HG02840 (cell line): ENCODE measurements at regions not wholly inside any gene's neighbourhood (a gene's known extent, or its start where the extent isn't known, plus 50 kb on each side); places are given as distances from the start of the nearest gene placed in this dataset.
"Not testable (repeated sequence)": the region's sequence is repeated elsewhere in the genome, so short reads cannot be mapped to it uniquely, and the experiment has no call there.

Experiments
- ATAC-seq: cut with Tn5 transposase; IDR thresholded peaks from one replicate; pipeline ENCODE4 v1.9.1; 2021; ENCODE audit warnings: mild to moderate bottlenecking, moderate library complexity, moderate number of reproducible peaks; ENCODE audit not compliant: unreplicated experiment, low FRiP score

DNA sequence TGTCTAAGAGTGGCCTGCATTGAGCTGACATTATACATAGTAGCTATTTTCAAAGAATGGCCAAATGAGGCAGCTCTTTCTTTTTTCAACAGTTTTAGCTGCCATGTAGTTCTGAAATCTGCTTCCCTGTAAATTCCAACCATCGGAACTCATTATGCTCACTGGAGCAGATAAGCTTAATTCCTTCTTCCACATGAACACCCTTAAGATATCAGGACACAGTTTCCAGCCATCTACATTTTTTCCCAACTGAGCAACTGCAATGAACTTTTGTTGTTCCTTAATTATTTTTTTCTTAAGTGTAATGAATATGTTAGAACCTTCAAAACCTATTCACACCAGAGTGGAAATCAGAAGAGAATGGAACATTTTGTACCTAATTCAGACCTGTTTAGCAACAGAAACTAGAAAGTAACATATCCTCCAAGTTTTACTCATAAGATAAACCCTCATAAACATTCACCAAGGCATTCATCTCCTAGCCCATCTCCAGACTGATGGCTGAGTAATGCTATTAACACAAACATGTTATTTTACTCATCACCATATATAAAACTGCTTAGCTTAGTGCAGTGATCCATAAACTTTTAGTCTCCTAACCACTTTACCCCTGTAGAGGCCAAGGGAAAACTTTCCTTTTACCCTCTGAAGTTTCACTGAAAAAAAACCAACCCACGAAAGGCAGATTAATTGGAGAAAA is 296.1 kb upstream of the SYT1 start:
- no peak for ATAC-seq

- no peak for ATAC-seq
These were observed 292.6 kb upstream of the SYT1 start for GRCh38 chr12:78571953-78572352.

- not testable (repeated sequence) for ATAC-seq
These were observed 289.4 kb upstream of the SYT1 start for GRCh38 chr12:78575208-78575607.

- ATAC-seq: no peak
These were observed 284.7 kb upstream of the SYT1 start for GRCh38 chr12:78579846-78580245.

DNA sequence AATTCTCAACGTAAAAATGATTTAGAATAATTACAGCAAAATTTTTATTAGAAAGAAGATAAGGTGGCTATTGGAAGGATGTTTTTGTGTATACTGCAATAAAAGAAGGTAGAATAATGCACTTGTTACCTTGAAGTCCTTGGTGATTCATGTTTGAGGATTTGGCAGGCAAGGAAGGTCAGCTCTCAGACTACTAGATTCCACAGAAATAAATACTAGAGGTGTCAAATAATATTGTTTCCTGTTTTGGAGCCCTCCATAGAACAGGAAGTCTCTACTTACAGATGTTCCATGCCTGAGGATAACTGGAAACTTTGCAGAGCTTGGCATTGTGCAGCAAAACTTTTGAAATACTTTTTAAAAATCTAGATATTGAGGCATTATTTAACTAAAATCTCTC is 284.3 kb upstream of the SYT1 start:
- no peak for ATAC-seq

GRCh38 chr12:78584695-78585094 is 279.9 kb upstream of the SYT1 start:
- ATAC-seq: no peak

DNA sequence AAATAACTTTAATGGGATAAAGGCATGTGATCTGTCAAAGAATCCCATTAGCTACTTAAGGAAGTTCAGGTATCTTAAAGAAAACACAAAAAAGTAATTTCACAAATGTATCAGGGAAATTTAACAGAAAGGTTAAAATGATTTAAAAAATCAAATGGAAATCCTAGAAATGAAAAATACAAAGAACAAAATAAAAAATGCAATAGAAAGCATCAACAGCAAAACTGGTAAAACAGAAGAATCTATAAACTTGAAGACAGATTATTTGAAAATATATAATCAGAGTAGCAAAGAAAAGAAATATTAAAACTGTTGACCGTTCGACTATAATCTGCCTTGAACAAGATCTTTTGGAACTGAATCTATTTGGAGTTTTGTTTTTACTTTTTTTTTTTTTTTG is 279.4 kb upstream of the SYT1 start:
- ATAC-seq: no peak

GRCh38 chr12:78586790-78587189 is 277.8 kb upstream of the SYT1 start:
- ATAC-seq: no peak

DNA sequence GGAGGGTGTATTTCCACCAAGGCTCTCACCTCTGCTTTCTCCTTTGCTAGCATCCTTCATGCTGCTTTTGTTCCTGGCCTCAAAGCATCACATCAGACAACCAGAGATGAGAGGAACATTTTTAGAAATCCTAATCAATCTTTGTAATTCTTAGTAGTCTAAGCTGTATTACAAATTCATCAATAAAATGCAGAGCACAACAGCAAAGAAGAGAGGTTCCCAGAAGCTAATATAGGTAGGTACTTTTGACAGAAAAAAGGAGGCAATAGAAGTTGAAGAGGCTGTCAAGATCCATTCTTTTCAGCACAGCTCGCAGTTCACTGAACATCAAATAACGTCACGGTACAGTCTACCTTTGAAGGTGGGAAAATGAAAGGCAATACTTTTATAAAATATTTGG is 265.2 kb upstream of the SYT1 start:
- ATAC-seq: no peak

- ATAC-seq: no peak
These were observed 264.0 kb upstream of the SYT1 start for GRCh38 chr12:78600541-78600940.

DNA sequence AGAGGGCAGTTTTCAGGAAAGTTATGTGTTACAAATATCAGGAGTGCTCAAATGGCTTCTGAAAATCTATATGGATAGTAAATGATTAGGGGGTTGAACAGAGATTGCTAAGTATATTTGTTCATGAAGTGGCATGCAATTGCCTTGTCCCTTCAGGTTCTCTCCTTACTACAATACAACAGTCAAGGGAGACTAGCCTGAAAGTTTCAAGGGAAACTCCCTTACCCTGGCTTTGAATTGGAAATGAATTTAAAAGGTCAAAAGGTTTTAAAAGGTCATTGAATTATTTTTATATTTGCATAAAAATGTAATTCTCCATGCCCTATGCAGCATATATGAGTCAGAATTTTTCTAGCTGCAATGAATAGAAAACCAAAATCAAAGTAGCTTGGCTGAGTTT is 253.1 kb upstream of the SYT1 start:
- no peak for ATAC-seq

- no peak for ATAC-seq
These were observed 252.4 kb upstream of the SYT1 start for GRCh38 chr12:78612190-78612589.

- no peak for ATAC-seq
These were observed 246.9 kb upstream of the SYT1 start for GRCh38 chr12:78617683-78618082.

GRCh38 chr12:78622529-78623195 is 241.9 kb upstream of the SYT1 start:
- no peak for ATAC-seq

DNA sequence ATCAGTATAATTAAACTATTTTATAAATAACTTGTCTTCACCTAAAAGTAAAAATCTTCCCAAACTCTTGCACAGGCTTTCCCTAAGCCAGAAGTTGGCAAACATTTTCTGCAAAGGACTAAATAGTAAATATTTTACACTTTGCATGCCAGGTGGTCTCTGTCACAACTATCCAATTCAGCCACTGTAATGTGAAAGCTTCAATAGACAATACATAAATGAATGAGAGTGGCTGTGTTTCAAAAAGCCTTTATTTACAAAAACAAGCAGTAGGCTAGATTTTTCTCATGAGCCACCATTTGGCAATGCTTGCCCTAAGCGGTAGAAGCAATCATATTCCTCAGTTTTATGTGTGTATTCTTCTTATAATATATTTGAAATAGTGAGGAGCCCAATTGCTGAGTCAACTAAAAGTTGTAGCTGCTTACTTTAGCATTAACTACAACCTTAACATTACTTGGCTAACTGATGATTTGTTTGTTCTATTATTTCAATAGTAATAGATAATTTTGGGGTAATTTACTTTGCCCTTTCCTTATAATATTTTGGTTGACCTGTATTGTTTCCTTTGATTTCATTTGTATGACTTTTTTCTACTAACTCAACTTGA is 236.0 kb upstream of the SYT1 start:
- no peak for ATAC-seq

- ATAC-seq: no peak
These were observed 228.2 kb upstream of the SYT1 start for GRCh38 chr12:78636231-78636855.

- no peak for ATAC-seq
These were observed 222.6 kb upstream of the SYT1 start for GRCh38 chr12:78641837-78642423.

DNA sequence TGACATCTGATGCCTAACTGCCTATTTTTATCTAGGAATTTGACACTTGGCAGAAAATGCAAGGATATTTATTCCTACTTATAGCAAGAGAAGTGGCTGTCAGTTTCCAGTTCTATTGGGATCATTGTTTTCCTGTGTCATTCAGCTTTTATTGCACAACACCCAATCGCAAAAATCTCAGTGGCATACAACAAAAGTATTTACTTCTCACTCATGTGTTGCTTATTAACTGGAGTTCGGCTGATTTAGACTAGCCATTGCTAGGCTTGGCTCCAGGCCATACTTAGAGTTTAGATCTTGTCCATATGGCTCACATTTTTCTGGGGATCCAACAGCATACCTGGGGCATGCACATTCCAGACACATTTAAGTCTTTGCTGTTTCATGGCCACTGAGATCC is 218.6 kb upstream of the SYT1 start:
- no peak for ATAC-seq

GRCh38 chr12:78651755-78652154 is 212.8 kb upstream of the SYT1 start:
- no peak for ATAC-seq

DNA sequence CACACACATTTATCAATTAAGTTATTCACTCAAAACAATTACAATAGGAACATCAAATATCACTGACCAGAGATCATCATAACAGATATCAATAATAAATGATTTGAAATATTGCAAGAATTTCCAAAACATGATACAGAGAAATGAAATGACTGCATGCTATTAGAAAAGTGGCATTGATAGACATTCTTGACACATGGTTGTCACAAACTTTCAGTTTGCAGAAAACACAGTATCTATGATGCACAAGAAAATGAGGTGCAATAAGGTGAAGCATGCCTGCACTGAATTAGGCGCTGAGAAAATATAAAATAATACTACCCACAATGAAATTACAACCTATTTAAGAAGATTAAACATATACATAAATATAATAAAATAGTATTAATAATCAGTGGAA is 198.0 kb upstream of the SYT1 start:
- no peak for ATAC-seq

- ATAC-seq: no peak
These were observed 193.3 kb upstream of the SYT1 start for GRCh38 chr12:78671295-78671694.
